Smooth muscle cell (in vitro differentiated cells): ENCODE measurements at regions not wholly inside any gene's neighbourhood (a gene's known extent, or its start where the extent isn't known, plus 50 kb on each side); places are given as distances from the start of the nearest gene placed in this dataset.

ENCODE experiments used
- DNase-seq: peaks from one replicate; lab custom pipeline; 2025; ENCODE audit not compliant: unreplicated experiment; lab: John Stamatoyannopoulos, UW
- H2AFZ ChIP-seq: fragments of 200-600 bp; sonication (generic); 2 replicates; pipeline ENCODE4 v1.6.0; 2016; ENCODE audit warnings: antibody characterized with exemption, low read depth, mild to moderate bottlenecking
- H3F3A ChIP-seq: fragments of 200-600 bp; sonication (generic); 2 replicates; pipeline ENCODE4 v1.6.0; 2017; ENCODE audit warnings: antibody characterized with exemption, low read depth
- H3K27ac ChIP-seq: fragments of 200-600 bp; sonication (generic); 2 replicates; pipeline ENCODE4 v1.5.1; 2016; ENCODE audit warnings: low read depth, mild to moderate bottlenecking
- H3K27me3 ChIP-seq: fragments of 200-600 bp; sonication (generic); 2 replicates; pipeline ENCODE4 v1.6.1; 2016; ENCODE audit warnings: low read depth, mild to moderate bottlenecking
- H3K36me3 ChIP-seq: fragments of 200-600 bp; sonication (generic); 2 replicates; pipeline ENCODE4 v1.5.1; 2016; ENCODE audit warnings: low read depth
- H3K4me1 ChIP-seq: fragments of 200-600 bp; sonication (generic); 2 replicates; pipeline ENCODE4 v1.5.1; 2016; ENCODE audit warnings: low read depth
- H3K4me2 ChIP-seq: fragments of 200-600 bp; sonication (generic); 2 replicates; pipeline ENCODE4 v1.6.0; 2016; ENCODE audit warnings: mild to moderate bottlenecking
- H3K4me3 ChIP-seq: fragments of 200-600 bp; sonication (generic); 2 replicates; pipeline ENCODE4 v1.5.1; 2016; ENCODE audit warnings: mild to moderate bottlenecking
- H3K79me2 ChIP-seq: fragments of 200-600 bp; sonication (generic); 2 replicates; pipeline ENCODE4 v1.6.0; 2016; ENCODE audit warnings: low read depth, mild to moderate bottlenecking
- H3K9ac ChIP-seq: fragments of 200-600 bp; sonication (generic); 2 replicates; pipeline ENCODE4 v1.6.0; 2016; ENCODE audit warnings: low read depth
- H3K9me3 ChIP-seq: fragments of 200-600 bp; sonication (generic); replicated peaks from 2 replicates; pipeline ENCODE4 v1.5.1; 2016; ENCODE audit warnings: low read depth
- H4K20me1 ChIP-seq: fragments of 200-600 bp; sonication (generic); 2 replicates; pipeline ENCODE4 v1.6.0; 2016; ENCODE audit warnings: low read depth
- WGBS: methylation state at CpG from one replicate; pipeline ENCODE4 v1.1.7; 2016; ENCODE audit warnings: low lambda C conversion rate; 5-methylcytosine and 5-hydroxymethylcytosine counted together
- TF ChIP-seq, protein P1 (sequence below): fragments of 200-600 bp; sonication (generic); IDR thresholded peaks from 2 replicates; pipeline ENCODE4 v1.5.1; 2017; ENCODE audit warnings: borderline replicate concordance, mild to moderate bottlenecking, antibody characterized with exemption; ENCODE audit not compliant: insufficient read depth, poor library complexity, severe bottlenecking

DNA sequence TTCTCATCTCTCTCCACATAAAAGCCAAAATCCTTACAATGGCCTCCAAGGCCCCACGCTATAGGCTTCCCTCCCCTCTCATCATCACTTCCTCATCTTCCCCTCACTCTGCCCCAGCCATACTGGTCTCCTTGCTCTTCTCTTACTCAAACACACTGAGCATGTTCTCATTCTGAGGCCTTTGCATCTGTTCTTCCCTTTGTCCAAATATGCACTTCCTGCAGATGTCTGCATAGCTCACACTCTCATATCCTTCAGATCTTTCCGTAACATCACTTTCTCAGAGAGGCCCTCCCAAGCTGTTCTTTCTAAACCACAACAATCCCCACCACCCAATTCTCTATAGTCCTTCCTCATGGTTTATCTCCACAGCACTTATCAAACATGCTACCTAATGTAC lies 284.1 kb downstream of the HHIPL2 start:
- no peak for DNase-seq
- H3K4me3 ChIP-seq = no peak overlapping the region
- no peaks in the 10 kb centered on the region for H3K36me3 ChIP-seq
- TF ChIP-seq, protein P1, sequence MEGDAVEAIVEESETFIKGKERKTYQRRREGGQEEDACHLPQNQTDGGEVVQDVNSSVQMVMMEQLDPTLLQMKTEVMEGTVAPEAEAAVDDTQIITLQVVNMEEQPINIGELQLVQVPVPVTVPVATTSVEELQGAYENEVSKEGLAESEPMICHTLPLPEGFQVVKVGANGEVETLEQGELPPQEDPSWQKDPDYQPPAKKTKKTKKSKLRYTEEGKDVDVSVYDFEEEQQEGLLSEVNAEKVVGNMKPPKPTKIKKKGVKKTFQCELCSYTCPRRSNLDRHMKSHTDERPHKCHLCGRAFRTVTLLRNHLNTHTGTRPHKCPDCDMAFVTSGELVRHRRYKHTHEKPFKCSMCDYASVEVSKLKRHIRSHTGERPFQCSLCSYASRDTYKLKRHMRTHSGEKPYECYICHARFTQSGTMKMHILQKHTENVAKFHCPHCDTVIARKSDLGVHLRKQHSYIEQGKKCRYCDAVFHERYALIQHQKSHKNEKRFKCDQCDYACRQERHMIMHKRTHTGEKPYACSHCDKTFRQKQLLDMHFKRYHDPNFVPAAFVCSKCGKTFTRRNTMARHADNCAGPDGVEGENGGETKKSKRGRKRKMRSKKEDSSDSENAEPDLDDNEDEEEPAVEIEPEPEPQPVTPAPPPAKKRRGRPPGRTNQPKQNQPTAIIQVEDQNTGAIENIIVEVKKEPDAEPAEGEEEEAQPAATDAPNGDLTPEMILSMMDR = no peak
- no peaks in the 10 kb centered on the region for H3F3A ChIP-seq
- H3K79me2 ChIP-seq = no peaks in the 10 kb centered on the region
- H3K4me1 ChIP-seq = no peaks in the 10 kb centered on the region
- H3K9me3 ChIP-seq = no peaks in the 10 kb centered on the region
- H4K20me1 ChIP-seq = no peaks in the 10 kb centered on the region
- 77% methylated on average over 2 of the region's 2 CpGs for WGBS
- H3K4me2 ChIP-seq = no peak overlapping the region
- H3K9ac ChIP-seq = no peak overlapping the region
- no peak overlapping the region for H3K27ac ChIP-seq
- H2AFZ ChIP-seq = no peak overlapping the region
- no peaks in the 10 kb centered on the region for H3K27me3 ChIP-seq

DNA sequence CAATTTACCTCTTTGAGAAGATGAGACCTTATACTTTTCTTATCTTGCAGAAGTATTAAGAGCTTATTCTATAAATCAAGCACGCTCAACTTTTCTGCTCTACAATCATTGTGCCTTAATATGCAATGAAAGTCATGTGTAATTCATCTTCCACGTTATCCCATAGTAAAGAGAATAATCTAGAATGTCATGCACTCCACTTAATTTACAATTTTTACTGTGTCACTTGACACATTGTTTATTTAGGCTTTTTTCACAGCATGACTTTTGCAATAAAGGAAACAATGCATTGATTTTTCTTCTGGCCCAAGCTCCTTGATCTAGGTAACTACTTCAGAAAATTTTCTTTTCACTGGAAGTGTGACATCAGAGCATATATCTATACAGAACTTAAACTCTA lies 290.9 kb downstream of the HHIPL2 start:
- TF ChIP-seq, protein P1 = no peak
- no peak overlapping the region for H3K27ac ChIP-seq
- 77% methylated on average over 2 of the region's 2 CpGs for WGBS
- no peak overlapping the region for H2AFZ ChIP-seq
- H3K4me3 ChIP-seq = no peak overlapping the region
- H3K27me3 ChIP-seq = no peaks in the 10 kb centered on the region
- no peak overlapping the region for H3K9ac ChIP-seq
- no peaks in the 10 kb centered on the region for H3K79me2 ChIP-seq
- no peaks in the 10 kb centered on the region for H4K20me1 ChIP-seq
- no peaks in the 10 kb centered on the region for H3K9me3 ChIP-seq
- H3K36me3 ChIP-seq = no peaks in the 10 kb centered on the region
- H3K4me2 ChIP-seq = no peak overlapping the region
- H3F3A ChIP-seq = no peaks in the 10 kb centered on the region
- no peaks in the 10 kb centered on the region for H3K4me1 ChIP-seq
- DNase-seq = no peak

DNA sequence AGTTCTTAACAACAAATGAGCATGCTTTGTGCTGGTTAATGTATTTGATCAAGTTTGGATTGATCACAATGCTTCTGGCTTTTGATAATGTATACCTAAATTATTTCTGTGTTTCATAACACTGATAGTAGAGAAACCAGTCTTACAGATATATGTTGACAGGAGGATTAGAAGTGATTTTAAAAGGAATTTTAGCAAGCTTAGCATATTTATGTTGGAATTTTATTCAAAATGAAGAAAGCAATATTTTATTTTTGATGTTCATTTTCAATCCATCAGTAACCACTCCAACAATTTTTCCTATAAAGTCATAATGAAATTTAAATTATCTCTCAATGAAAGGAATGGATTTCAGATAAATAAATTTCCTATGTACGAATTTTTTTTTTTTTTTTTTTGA lies 291.8 kb downstream of the HHIPL2 start:
- no peak overlapping the region for H3K4me3 ChIP-seq
- no peaks in the 10 kb centered on the region for H3K36me3 ChIP-seq
- no peaks in the 10 kb centered on the region for H4K20me1 ChIP-seq
- no peak overlapping the region for H3K9ac ChIP-seq
- no peak for DNase-seq
- H3K79me2 ChIP-seq = no peaks in the 10 kb centered on the region
- H3K4me1 ChIP-seq = no peaks in the 10 kb centered on the region
- WGBS = 95% methylated on average over 1 of the region's 1 CpG
- no peaks in the 10 kb centered on the region for H3F3A ChIP-seq
- H3K27me3 ChIP-seq = no peaks in the 10 kb centered on the region
- no peak overlapping the region for H3K4me2 ChIP-seq
- TF ChIP-seq, protein P1 = no peak
- no peak overlapping the region for H3K27ac ChIP-seq
- H3K9me3 ChIP-seq = no peaks in the 10 kb centered on the region
- no peak overlapping the region for H2AFZ ChIP-seq

DNA sequence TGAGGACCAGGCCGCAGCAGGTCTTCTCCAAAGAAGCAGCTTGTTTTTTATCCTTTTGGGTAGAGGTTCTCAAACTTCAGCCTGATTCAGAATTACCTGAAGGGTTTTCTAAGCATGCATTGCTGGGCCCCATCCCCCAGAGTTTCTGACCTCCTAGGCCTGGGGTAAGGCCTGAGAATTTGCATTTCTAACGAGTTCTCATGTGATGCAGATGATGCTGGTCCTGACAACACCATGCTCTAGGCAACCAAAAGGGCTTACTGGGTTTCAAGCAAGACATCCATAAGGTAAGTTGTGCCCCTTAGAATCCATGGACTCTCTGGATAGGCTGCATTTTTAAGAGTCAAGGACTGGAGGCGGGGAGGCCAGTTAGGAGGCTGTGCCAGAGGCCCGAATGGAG lies 295.1 kb downstream of the HHIPL2 start:
- no peaks in the 10 kb centered on the region for H3K79me2 ChIP-seq
- H3K4me2 ChIP-seq = no peak overlapping the region
- TF ChIP-seq, protein P1 = no peak
- WGBS = 94% methylated on average over 4 of the region's 4 CpGs
- H3K4me1 ChIP-seq = no peaks in the 10 kb centered on the region
- no peak overlapping the region for H3K4me3 ChIP-seq
- H3K27me3 ChIP-seq = no peaks in the 10 kb centered on the region
- DNase-seq = no peak
- H3K9ac ChIP-seq = no peak overlapping the region
- no peak overlapping the region for H3K27ac ChIP-seq
- no peaks in the 10 kb centered on the region for H3F3A ChIP-seq
- no peaks in the 10 kb centered on the region for H3K36me3 ChIP-seq
- H2AFZ ChIP-seq = no peak overlapping the region
- no peaks in the 10 kb centered on the region for H3K9me3 ChIP-seq
- H4K20me1 ChIP-seq = no peaks in the 10 kb centered on the region
